ENCODE measurements at regions not wholly inside any gene's neighbourhood (a gene's known extent, or its start where the extent isn't known, plus 50 kb on each side); places are given as distances from the start of the nearest gene placed in this dataset.

- DNase-seq = no peak
These were observed 305.7 kb upstream of the SSTR1 start for GRCh38 chr14:37901978-37902377.

- DNase-seq = no peak
These were observed 304.1 kb upstream of the SSTR1 start for GRCh38 chr14:37903343-37904191.

GRCh38 chr14:37924622-37925021 is 283.1 kb upstream of the SSTR1 start:
- no peak for DNase-seq

GRCh38 chr14:37932008-37932407 is 275.7 kb upstream of the SSTR1 start:
- no peak for DNase-seq

- no peak for DNase-seq
These were observed 275.2 kb upstream of the SSTR1 start for GRCh38 chr14:37932481-37932880.

GRCh38 chr14:37936971-37937370 is 270.7 kb upstream of the SSTR1 start:
- no peak for DNase-seq

GRCh38 chr14:37939442-37940028 is 268.2 kb upstream of the SSTR1 start:
- no peak for DNase-seq

- DNase-seq = no peak
These were observed 261.7 kb upstream of the SSTR1 start for GRCh38 chr14:37945959-37946358.

- DNase-seq = no peak
These were observed 260.9 kb upstream of the SSTR1 start for GRCh38 chr14:37946819-37947218.

- DNase-seq = no peak
These were observed 259.4 kb upstream of the SSTR1 start for GRCh38 chr14:37948266-37948665.

- DNase-seq = no peak
These were observed 239.0 kb upstream of the SSTR1 start for GRCh38 chr14:37968664-37969240.

GRCh38 chr14:37969511-37969979 is 238.2 kb upstream of the SSTR1 start:
- peak; percentile 17 for DNase-seq

GRCh38 chr14:37970696-37971095 is 237.0 kb upstream of the SSTR1 start:
- DNase-seq = no peak

GRCh38 chr14:37972941-37973887 is 234.5 kb upstream of the SSTR1 start:
- no peak for DNase-seq

GRCh38 chr14:37974421-37974820 is 233.3 kb upstream of the SSTR1 start:
- no peak for DNase-seq

GRCh38 chr14:37977481-37977880 is 230.2 kb upstream of the SSTR1 start:
- DNase-seq = no peak

- no peak for DNase-seq
These were observed 221.8 kb upstream of the SSTR1 start for GRCh38 chr14:37985826-37986470.

GRCh38 chr14:37988472-37988871 is 219.2 kb upstream of the SSTR1 start:
- DNase-seq = no peak

- no peak for DNase-seq
These were observed 216.7 kb upstream of the SSTR1 start for GRCh38 chr14:37991027-37991426.

GRCh38 chr14:37992499-37992898 is 215.2 kb upstream of the SSTR1 start:
- no peak for DNase-seq

- no peak for DNase-seq
These were observed 212.8 kb upstream of the SSTR1 start for GRCh38 chr14:37994846-37995372.

- DNase-seq = no peak
These were observed 210.7 kb upstream of the SSTR1 start for GRCh38 chr14:37997017-37997416.
